ENCODE measurements at regions not wholly inside any gene's neighbourhood (a gene's known extent, or its start where the extent isn't known, plus 50 kb on each side); places are given as distances from the start of the nearest gene placed in this dataset.

DNA sequence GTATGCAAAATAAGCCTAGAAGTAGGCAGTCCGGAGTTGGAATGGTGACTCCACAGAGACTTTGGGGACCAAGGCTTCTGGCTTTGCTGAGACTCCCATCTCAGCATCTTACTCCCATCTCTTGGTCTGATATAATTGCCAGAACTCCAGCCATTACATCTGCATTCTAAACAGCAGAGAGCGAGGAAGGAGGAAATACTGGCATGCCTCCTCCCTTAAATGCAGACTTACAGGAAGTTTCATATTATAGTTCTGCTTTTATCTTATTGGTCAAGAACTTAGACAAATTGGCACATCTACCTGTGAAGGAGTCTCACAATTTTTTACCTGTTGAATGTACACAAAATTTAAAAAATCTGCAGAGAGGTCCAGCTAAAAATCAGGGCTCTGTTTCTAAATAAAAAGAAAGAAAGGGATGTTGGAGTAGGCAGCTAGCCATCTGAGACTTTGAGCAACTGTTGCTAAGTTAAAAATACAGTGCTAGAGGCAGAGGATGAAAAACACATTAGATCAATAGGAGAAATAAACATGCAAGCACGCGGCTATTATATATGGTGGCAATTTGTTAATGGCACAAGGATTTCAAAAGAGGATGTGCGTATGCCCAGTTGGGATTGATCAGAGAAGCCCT, 209.9 kb upstream of the HMGA2 start:
- Histone ChIP-seq H3K9me3 (ENCODE audit: low read depth) (no peaks in the 10 kb centered on the region), H3K4me3 (no peak overlapping the region), H3K36me3 (replicated peaks; ENCODE audit: insufficient read depth, low read depth) (no peaks in the 10 kb centered on the region), H2AFZ (no peak overlapping the region), H3K79me2 (no peaks in the 10 kb centered on the region), H3K27me3 (no peaks in the 10 kb centered on the region), H4K20me1 (ENCODE audit: insufficient read depth, poor library complexity, severe bottlenecking) (no peaks in the 10 kb centered on the region), H3K4me1 (ENCODE audit: insufficient read depth) (no peaks in the 10 kb centered on the region), H3K27ac (no peak overlapping the region), H3K4me2 (no peak overlapping the region), H3K9me2 (replicated peaks; ENCODE audit: insufficient read depth) (no peaks in the 10 kb centered on the region)
- WGBS (ENCODE audit: low lambda C conversion rate, missing lambda C conversion rate): 84% methylated on average over 5 of the region's 5 CpGs
- DNase-seq (ENCODE audit: low spot score): no peak
- TF ChIP-seq EZH2 (IDR thresholded peaks at IDR 0.05; ENCODE audit: borderline replicate concordance) (no peak), EZH2phosphoT487 (IDR thresholded peaks at IDR 0.05; ENCODE audit: low read depth, severe bottlenecking, unreplicated experiment) (no peak), CTCF (IDR thresholded peaks at IDR 0.05; ENCODE audit: poor library complexity) (no peak)

DNA sequence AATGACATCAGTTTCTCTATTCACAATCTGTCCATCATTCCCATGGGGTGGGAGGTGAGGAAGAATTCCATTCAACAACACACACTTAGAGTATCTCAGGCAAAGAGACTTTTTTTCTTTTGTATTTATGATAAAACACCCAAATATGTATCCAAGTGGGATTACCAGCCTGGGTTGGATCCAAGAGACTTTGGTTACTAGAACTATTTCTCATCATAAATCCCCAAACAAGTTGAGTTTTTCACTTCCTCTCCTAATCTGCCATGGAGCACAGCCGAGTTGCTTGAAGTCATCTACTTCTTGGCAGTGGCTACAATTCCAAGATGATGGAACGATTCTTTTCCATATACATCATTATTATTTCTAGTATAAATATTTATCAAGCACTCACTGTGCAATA, 209.2 kb upstream of the HMGA2 start:
- peak; percentile 42 for DNase-seq (ENCODE audit: low spot score)
- no peaks in the 10 kb centered on the region for H3K9me2 ChIP-seq (replicated peaks; ENCODE audit: insufficient read depth)
- peaks cover 7% of the 10 kb centered on the region for H3K4me1 ChIP-seq (ENCODE audit: insufficient read depth)
- no peak overlapping the region for H3K4me3 ChIP-seq
- no peaks in the 10 kb centered on the region for H3K9me3 ChIP-seq (ENCODE audit: low read depth)
- 49% methylated on average over 2 of the region's 2 CpGs for WGBS (ENCODE audit: low lambda C conversion rate, missing lambda C conversion rate)
- no peaks in the 10 kb centered on the region for H3K36me3 ChIP-seq (replicated peaks; ENCODE audit: insufficient read depth, low read depth)
- no peak overlapping the region for H3K4me2 ChIP-seq
- H4K20me1 ChIP-seq (ENCODE audit: insufficient read depth, poor library complexity, severe bottlenecking): no peaks in the 10 kb centered on the region
- TF ChIP-seq EZH2 (IDR thresholded peaks at IDR 0.05; ENCODE audit: borderline replicate concordance) (no peak), EZH2phosphoT487 (IDR thresholded peaks at IDR 0.05; ENCODE audit: low read depth, severe bottlenecking, unreplicated experiment) (no peak), CTCF (IDR thresholded peaks at IDR 0.05; ENCODE audit: poor library complexity) (no peak)
- no peaks in the 10 kb centered on the region for H3K79me2 ChIP-seq
- H3K27me3 ChIP-seq: no peaks in the 10 kb centered on the region
- no peak overlapping the region for H2AFZ ChIP-seq
- H3K27ac ChIP-seq: no peak overlapping the region

DNA sequence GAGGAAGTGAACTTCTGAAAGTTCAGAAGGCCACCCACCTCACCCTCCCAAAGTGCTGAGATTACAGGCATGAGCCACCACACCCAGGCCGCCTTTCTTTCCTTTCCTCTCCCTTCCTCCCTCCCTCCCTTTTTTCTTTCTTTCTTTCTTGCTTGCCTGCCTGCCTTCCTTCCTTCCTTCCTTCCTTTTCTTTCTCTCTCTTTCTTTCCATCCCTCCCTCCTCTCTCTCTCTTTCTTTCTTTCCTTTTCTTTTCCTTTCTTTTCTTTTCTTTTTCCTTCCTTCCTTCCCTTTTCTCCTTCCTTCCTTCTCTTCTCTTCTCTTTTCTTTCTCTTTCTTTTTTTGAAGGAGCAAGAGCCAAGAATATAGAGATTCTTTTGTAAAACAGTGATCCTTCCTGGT, 208.3 kb upstream of the HMGA2 start:
- H3K27ac ChIP-seq: no peak overlapping the region

More for the DNA sequence above, 208.3 kb upstream of the HMGA2 start:
- Histone ChIP-seq H3K27me3 (no peaks in the 10 kb centered on the region), H3K9me3 (ENCODE audit: low read depth) (no peaks in the 10 kb centered on the region), H3K4me1 (ENCODE audit: insufficient read depth) (peaks cover 13% of the 10 kb centered on the region), H2AFZ (no peak overlapping the region), H3K36me3 (replicated peaks; ENCODE audit: insufficient read depth, low read depth) (no peaks in the 10 kb centered on the region), H3K4me3 (no peak overlapping the region), H3K4me2 (no peak overlapping the region), H3K9me2 (replicated peaks; ENCODE audit: insufficient read depth) (no peaks in the 10 kb centered on the region), H3K79me2 (no peaks in the 10 kb centered on the region), H4K20me1 (ENCODE audit: insufficient read depth, poor library complexity, severe bottlenecking) (no peaks in the 10 kb centered on the region)
- TF ChIP-seq EZH2phosphoT487 (IDR thresholded peaks at IDR 0.05; ENCODE audit: low read depth, severe bottlenecking, unreplicated experiment): no peak
- TF ChIP-seq CTCF (IDR thresholded peaks at IDR 0.05; ENCODE audit: poor library complexity): no peak
- TF ChIP-seq EZH2 (IDR thresholded peaks at IDR 0.05; ENCODE audit: borderline replicate concordance): no peak
- DNase-seq (ENCODE audit: low spot score): no peak
- WGBS (ENCODE audit: low lambda C conversion rate, missing lambda C conversion rate): 100% methylated on average over 1 of the region's 1 CpG

Data from hepatocyte (in vitro differentiated cells).